Bronchial epithelial cell (primary cell): ENCODE measurements at regions not wholly inside any gene's neighbourhood (a gene's known extent, or its start where the extent isn't known, plus 50 kb on each side); places are given as distances from the start of the nearest gene placed in this dataset.

ENCODE experiments used
- DNase-seq: peaks from one replicate; pipeline ENCODE4 v3.0.0-alpha.2; 2010; ENCODE audit warnings: low read depth
- FAIRE-seq: peaks from 2 replicates; lab custom pipeline; 2011; peaks lifted over from hg19 to GRCh38; lab: Jason Lieb, UNC
- H3K27me3 ChIP-seq: 2 replicates; pipeline ENCODE4 v1.5.1; 2011; ENCODE audit warnings: low read length; ENCODE audit not compliant: control insufficient read depth, insufficient read depth
- H3K36me3 ChIP-seq: 2 replicates; pipeline ENCODE4 v1.5.1; 2011; ENCODE audit warnings: low read length; ENCODE audit not compliant: control insufficient read depth, insufficient read depth
- H3K4me3 ChIP-seq: 2 replicates; pipeline ENCODE4 v1.5.1; 2011; ENCODE audit warnings: mild to moderate bottlenecking, low read depth, low read length, control low read depth
- TF ChIP-seq, protein P1 (sequence below): IDR thresholded peaks from 2 replicates; pipeline ENCODE4 v1.5.1; 2011; ENCODE audit warnings: mild to moderate bottlenecking, moderate library complexity, low read length, control low read depth, inconsistent platforms; ENCODE audit not compliant: insufficient read depth, severe bottlenecking

GRCh38 chr4:106851726-106852125 lies 184.4 kb downstream of the DKK2 start:
- TF ChIP-seq, protein P1, sequence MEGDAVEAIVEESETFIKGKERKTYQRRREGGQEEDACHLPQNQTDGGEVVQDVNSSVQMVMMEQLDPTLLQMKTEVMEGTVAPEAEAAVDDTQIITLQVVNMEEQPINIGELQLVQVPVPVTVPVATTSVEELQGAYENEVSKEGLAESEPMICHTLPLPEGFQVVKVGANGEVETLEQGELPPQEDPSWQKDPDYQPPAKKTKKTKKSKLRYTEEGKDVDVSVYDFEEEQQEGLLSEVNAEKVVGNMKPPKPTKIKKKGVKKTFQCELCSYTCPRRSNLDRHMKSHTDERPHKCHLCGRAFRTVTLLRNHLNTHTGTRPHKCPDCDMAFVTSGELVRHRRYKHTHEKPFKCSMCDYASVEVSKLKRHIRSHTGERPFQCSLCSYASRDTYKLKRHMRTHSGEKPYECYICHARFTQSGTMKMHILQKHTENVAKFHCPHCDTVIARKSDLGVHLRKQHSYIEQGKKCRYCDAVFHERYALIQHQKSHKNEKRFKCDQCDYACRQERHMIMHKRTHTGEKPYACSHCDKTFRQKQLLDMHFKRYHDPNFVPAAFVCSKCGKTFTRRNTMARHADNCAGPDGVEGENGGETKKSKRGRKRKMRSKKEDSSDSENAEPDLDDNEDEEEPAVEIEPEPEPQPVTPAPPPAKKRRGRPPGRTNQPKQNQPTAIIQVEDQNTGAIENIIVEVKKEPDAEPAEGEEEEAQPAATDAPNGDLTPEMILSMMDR, result no peak
- DNase-seq (no peak), FAIRE-seq (no peak)
- Histone ChIP-seq H3K27me3 (no peaks in the 10 kb centered on the region), H3K36me3 (no peaks in the 10 kb centered on the region), H3K4me3 (no peak overlapping the region)

DNA sequence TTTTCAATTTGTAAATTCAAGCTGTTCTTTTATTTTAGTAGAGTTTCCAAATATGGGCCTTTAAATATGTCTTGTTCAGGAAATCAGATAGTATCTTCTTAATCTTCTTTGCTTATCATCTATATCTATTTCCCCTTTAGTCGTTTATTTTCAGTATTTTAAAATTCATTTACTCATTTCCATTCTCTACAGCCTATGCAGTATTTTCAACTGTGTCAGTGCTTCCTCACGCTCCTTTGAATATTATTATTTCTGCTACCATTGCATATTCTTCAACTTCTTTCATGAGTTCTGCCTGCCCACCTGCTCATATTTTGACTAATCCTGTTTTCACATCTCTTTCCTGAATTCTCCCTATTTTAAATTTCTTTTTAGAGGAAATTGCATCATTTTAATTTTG lies 185.4 kb downstream of the DKK2 start:
- DNase-seq (no peak), FAIRE-seq (no peak)
- H3K4me3 ChIP-seq, result no peak overlapping the region
- TF ChIP-seq, protein P1, result no peak
- H3K27me3 ChIP-seq, result no peaks in the 10 kb centered on the region
- H3K36me3 ChIP-seq, result no peaks in the 10 kb centered on the region

GRCh38 chr4:106835919-106836318 lies 200.2 kb downstream of the DKK2 start:
- FAIRE-seq, result no peak
- Histone ChIP-seq H3K4me3 (no peak overlapping the region), H3K36me3 (no peaks in the 10 kb centered on the region), H3K27me3 (peaks cover 2% of the 10 kb centered on the region)
- TF ChIP-seq, protein P1, result no peak
- no peak for DNase-seq

DNA sequence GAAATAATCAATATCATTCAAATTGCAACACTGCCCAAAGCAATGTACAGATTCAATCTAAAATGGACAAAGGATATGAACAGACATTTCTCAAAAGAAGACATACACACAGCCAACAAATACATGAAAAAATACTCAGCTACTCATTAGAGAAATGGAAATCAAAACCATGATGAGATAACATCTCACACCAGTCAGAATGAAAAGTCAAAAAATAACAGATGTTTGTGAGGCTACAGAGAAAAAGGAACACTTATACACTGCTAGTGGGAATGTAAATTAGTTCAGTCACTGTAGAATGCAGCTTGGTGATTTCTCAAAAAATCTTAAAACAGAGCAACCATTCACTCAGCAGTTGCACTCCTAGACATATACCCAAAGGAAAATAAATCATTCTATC lies 205.2 kb downstream of the DKK2 start:
- TF ChIP-seq, protein P1, result no peak
- FAIRE-seq, result no peak

GRCh38 chr4:106818764-106819163 lies 217.3 kb downstream of the DKK2 start:
- Histone ChIP-seq H3K36me3 (no peaks in the 10 kb centered on the region), H3K27me3 (no peaks in the 10 kb centered on the region), H3K4me3 (no peak overlapping the region)
- FAIRE-seq (no peak), DNase-seq (no peak)
- TF ChIP-seq, protein P1, result no peak

More for the DNA sequence above, 205.2 kb downstream of the DKK2 start:
- Histone ChIP-seq H3K4me3 (no peak overlapping the region), H3K27me3 (no peaks in the 10 kb centered on the region), H3K36me3 (no peaks in the 10 kb centered on the region)
- DNase-seq, result no peak

- H3K36me3 ChIP-seq, result no peaks in the 10 kb centered on the region
- TF ChIP-seq, protein P1, result no peak
- H3K27me3 ChIP-seq, result no peaks in the 10 kb centered on the region
- no peak for FAIRE-seq
- peak; percentile 8 for DNase-seq
- no peak overlapping the region for H3K4me3 ChIP-seq
These were observed 219.6 kb downstream of the DKK2 start for GRCh38 chr4:106816496-106816895.
